Heart left ventricle (tissue), 13 donors: ENCODE measurements at regions not wholly inside any gene's neighbourhood (a gene's known extent, or its start where the extent isn't known, plus 50 kb on each side); places are given as distances from the start of the nearest gene placed in this dataset.

Experiments
- POLR2A ChIP-seq, 2 donors: fragments of 450-650 bp; IDR thresholded peaks; one replicate each; pipeline ENCODE4 v1.6.1; 2017; ENCODE audit warnings: antibody characterized with exemption in 2 of 2, mild to moderate bottlenecking in 2 of 2, moderate library complexity in 2 of 2
- TF ChIP-seq, protein P1 (sequence below), 12 donors: fragments of 200-600 bp; sonication (generic) in 4 of 12; IDR thresholded peaks; one replicate each; pipeline versions ENCODE4 v1.5.0 to v1.8.0; 2018 to 2022; ENCODE audit warnings: antibody characterized with exemption in 12 of 12, mild to moderate bottlenecking in 5 of 12
- donor health status: ischemic (EF 13 %, LVEDD 7.1; RV severe dilation, severe dysfunction).
- donor health status: DM: no; HTN: yes; CAD: no.
- donor health status: DM: no; HTN: no; CAD: no.
- donor health status: ischemic (EF 25% LVEDD 6.9; RV normal size, moderate dysfunction).
- donor health status: ischemic (EF 25% LVEDD 5.7; RV mildly dilated, moderate dysfunction).
- donor health status: ischemic (EF 35%, LVEDD 5.7; RV mildly dilated, moderate dysfunction).
- donor health status: nonischemic (EF 11% LVEDD 7.7; RV severe dilation, severe dysfunction).
- donor health status: DM: yes; HTN: yes; CAD: no.
- donor health status: PGD.
- donor health status: ischemic (EF 29% LVEDD 5.4; RV normal size, mild dysfunction).
- donor health status: nonischemic (EF 23%, LVEDD 6.1; RV moderate dilation, normal function).

- TF ChIP-seq, protein P1, sequence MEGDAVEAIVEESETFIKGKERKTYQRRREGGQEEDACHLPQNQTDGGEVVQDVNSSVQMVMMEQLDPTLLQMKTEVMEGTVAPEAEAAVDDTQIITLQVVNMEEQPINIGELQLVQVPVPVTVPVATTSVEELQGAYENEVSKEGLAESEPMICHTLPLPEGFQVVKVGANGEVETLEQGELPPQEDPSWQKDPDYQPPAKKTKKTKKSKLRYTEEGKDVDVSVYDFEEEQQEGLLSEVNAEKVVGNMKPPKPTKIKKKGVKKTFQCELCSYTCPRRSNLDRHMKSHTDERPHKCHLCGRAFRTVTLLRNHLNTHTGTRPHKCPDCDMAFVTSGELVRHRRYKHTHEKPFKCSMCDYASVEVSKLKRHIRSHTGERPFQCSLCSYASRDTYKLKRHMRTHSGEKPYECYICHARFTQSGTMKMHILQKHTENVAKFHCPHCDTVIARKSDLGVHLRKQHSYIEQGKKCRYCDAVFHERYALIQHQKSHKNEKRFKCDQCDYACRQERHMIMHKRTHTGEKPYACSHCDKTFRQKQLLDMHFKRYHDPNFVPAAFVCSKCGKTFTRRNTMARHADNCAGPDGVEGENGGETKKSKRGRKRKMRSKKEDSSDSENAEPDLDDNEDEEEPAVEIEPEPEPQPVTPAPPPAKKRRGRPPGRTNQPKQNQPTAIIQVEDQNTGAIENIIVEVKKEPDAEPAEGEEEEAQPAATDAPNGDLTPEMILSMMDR (IDR thresholded peaks at IDR 0.05), result no peak
- TF ChIP-seq POLR2A (IDR thresholded peaks at IDR 0.05), result no peak
Measured at GRCh38 chr6:53744321-53744720, 50.5 kb upstream of the LRRC1 start.
